HCT116 (cell line): ENCODE measurements at regions not wholly inside any gene's neighbourhood (a gene's known extent, or its start where the extent isn't known, plus 50 kb on each side); places are given as distances from the start of the nearest gene placed in this dataset.
A peak's percentile ranks its signal among the peaks of the same experiment; 100 is the strongest.

Source experiments
- ATAC-seq: fragments of 200-7000 bp; cut with Tn5 transposase; 2 replicates; pipeline ENCODE4 v1.9.1; 2020; ENCODE audit warnings: mild to moderate bottlenecking, moderate library complexity
- BruUV-seq: library from RNA; stranded (reverse); fragments of 400-500 nt; replicated peaks from 2 replicates; lab custom pipeline; 2021; lab: Mats Ljungman, UMichigan
- CTCF ChIA-PET: fragments of 300-600 bp; sonication (Branson Sonifier 250); formaldehyde crosslinking; loops from one replicate; lab custom pipeline; 2021; ENCODE audit warnings: antibody characterized with exemption; lab: Charles Lee
- POLR2A ChIA-PET: fragments of 300-600, 350-600 bp; sonication (Branson Sonifier 250); formaldehyde crosslinking; loops from one replicate; lab custom pipeline; 2021; ENCODE audit warnings: antibody characterized with exemption; lab: Charles Lee
- RAD21 ChIA-PET, 2 experiments: fragments of 300-600 bp; sonication (Branson Sonifier 250); formaldehyde crosslinking; loops; one replicate each; lab custom pipeline; 2023; ENCODE audit warnings: low total read pairs in 2 of 2; ENCODE audit not compliant: uncharacterized antibody in 2 of 2, unreplicated experiment in 2 of 2, low non-redundant PET in 1 of 2; lab: Charles Lee
- DNase-seq: peaks from one replicate; pipeline ENCODE4 v3.0.0-alpha.2; 2010; ENCODE audit warnings: low read depth, low spot score
- H2AFZ ChIP-seq: fragments of 200-600 bp; shearing (Covaris generic), sonication (generic); 2 replicates; pipeline ENCODE4 v1.6.1; 2017; ENCODE audit warnings: low read depth, mixed run types, mixed read lengths, antibody characterized with exemption, low read length; ENCODE audit not compliant: poor library complexity, severe bottlenecking
- H3K27ac ChIP-seq: 2 replicates; pipeline ENCODE4 v1.5.1; 2012; ENCODE audit warnings: low read depth, low read length
- H3K27me3 ChIP-seq: fragments of 200-600 bp; sonication (generic); 2 replicates; pipeline ENCODE4 v1.6.1; 2016; ENCODE audit warnings: mixed run types, low read length, mixed read lengths; ENCODE audit not compliant: insufficient read depth
- H3K36me3 ChIP-seq, 2 experiments: fragments of 200-500 bp in 1 of 2; fragments of 200-600 bp in 1 of 2; sonication (Bioruptor generic) in 1 of 2; sonication (generic) in 1 of 2; 2 replicates each; pipeline versions ENCODE4 v1.5.1 to v1.6.1; 2014 to 2016; ENCODE audit warnings: low read length in 2 of 2, inconsistent platforms in 1 of 2, mixed read lengths in 1 of 2, mixed run types in 1 of 2; ENCODE audit not compliant: insufficient read depth in 2 of 2, control insufficient read depth in 1 of 2
- H3K4me1 ChIP-seq, 2 experiments: fragments of 200-600 bp in 1 of 2; sonication (generic) in 1 of 2; 2 replicates each; pipeline versions ENCODE4 v1.5.1 to v1.6.1; 2012 to 2017; ENCODE audit warnings: low read length in 2 of 2, inconsistent platforms in 1 of 2, mild to moderate bottlenecking in 1 of 2, mixed read lengths in 1 of 2, mixed run types in 1 of 2, moderate library complexity in 1 of 2; ENCODE audit not compliant: insufficient read depth in 2 of 2, control insufficient read depth in 1 of 2
- H3K4me2 ChIP-seq: fragments of 200-600 bp; sonication (generic); 2 replicates; pipeline ENCODE4 v1.6.1; 2017; ENCODE audit warnings: mixed run types, low read length, mixed read lengths
- H3K4me3 ChIP-seq, 2 experiments: fragments of 200-600 bp in 1 of 2; sonication (generic) in 1 of 2; replicated peaks in 1 of 2; 2 replicates each; pipeline ENCODE4 v1.5.1; 2011 to 2016; ENCODE audit warnings: low read length in 2 of 2, control low read depth in 1 of 2, low read depth in 1 of 2, mild to moderate bottlenecking in 1 of 2, mixed read lengths in 1 of 2, mixed run types in 1 of 2
- H3K79me2 ChIP-seq: fragments of 200-600 bp; sonication (generic); 2 replicates; pipeline ENCODE4 v1.6.1; 2017; ENCODE audit warnings: mild to moderate bottlenecking, mixed run types, low read length, moderate library complexity, mixed read lengths; ENCODE audit not compliant: insufficient read depth
- H3K9ac ChIP-seq: fragments of 200-600 bp; sonication (generic); 2 replicates; pipeline ENCODE4 v1.6.1; 2016; ENCODE audit warnings: low read length, mixed read lengths
- H3K9me2 ChIP-seq: fragments of 200-600 bp; sonication (generic), shearing (Covaris generic); 2 replicates; pipeline ENCODE4 v1.6.1; 2017; ENCODE audit warnings: mixed run types, mild to moderate bottlenecking, moderate library complexity; ENCODE audit not compliant: insufficient read depth
- H3K9me3 ChIP-seq, 2 experiments: fragments of 200-500 bp in 1 of 2; fragments of 200-600 bp in 1 of 2; sonication (Bioruptor generic) in 1 of 2; sonication (generic) in 1 of 2; 2 replicates each; pipeline ENCODE4 v1.6.1; 2014 to 2017; ENCODE audit warnings: low read length in 2 of 2, mixed read lengths in 2 of 2, inconsistent platforms in 1 of 2, low read depth in 1 of 2, mild to moderate bottlenecking in 1 of 2, mixed run types in 1 of 2, moderate library complexity in 1 of 2; ENCODE audit not compliant: control insufficient read depth in 1 of 2, insufficient read depth in 1 of 2
- H4K20me1 ChIP-seq: fragments of 200-600 bp; sonication (generic), shearing (Covaris generic); 2 replicates; pipeline ENCODE4 v1.6.1; 2017; ENCODE audit warnings: mixed run types, mild to moderate bottlenecking, moderate library complexity; ENCODE audit not compliant: insufficient read depth
- ATF3 ChIP-seq: IDR thresholded peaks from 2 replicates; pipeline ENCODE4 v1.6.1; 2012
- CBX3 ChIP-seq: IDR thresholded peaks from 2 replicates; pipeline ENCODE4 v1.6.1; 2012; ENCODE audit warnings: low read depth
- CEBPB ChIP-seq: IDR thresholded peaks from 2 replicates; pipeline ENCODE4 v1.6.1; 2012; ENCODE audit warnings: low read depth
- EGR1 ChIP-seq: IDR thresholded peaks from 2 replicates; pipeline ENCODE4 v1.6.1; 2012; ENCODE audit warnings: low read depth
- ELF1 ChIP-seq: IDR thresholded peaks from 2 replicates; pipeline ENCODE4 v1.6.1; 2012; ENCODE audit warnings: low read depth, borderline replicate concordance
- EZH2 ChIP-seq: fragments of 200-600 bp; sonication (generic); IDR thresholded peaks from 2 replicates; pipeline ENCODE4 v1.6.1; 2017; ENCODE audit warnings: antibody characterized with exemption, mixed run types
- FOSL1 ChIP-seq: IDR thresholded peaks from 2 replicates; pipeline ENCODE4 v1.6.1; 2012; ENCODE audit warnings: low read depth
- MAX ChIP-seq: IDR thresholded peaks from 2 replicates; pipeline ENCODE4 v1.6.1; 2012
- SIN3A ChIP-seq: IDR thresholded peaks from 2 replicates; pipeline ENCODE4 v1.6.1; 2012; ENCODE audit warnings: low read depth
- SP1 ChIP-seq: IDR thresholded peaks from 2 replicates; pipeline ENCODE4 v1.6.1; 2012; ENCODE audit warnings: low read depth
- TCF7L2 ChIP-seq: IDR thresholded peaks from 2 replicates; pipeline ENCODE4 v1.7.0; 2011; ENCODE audit warnings: borderline replicate concordance, inconsistent platforms; ENCODE audit not compliant: insufficient read depth, insufficient read length; ENCODE audit errors: extremely low read depth
- YY1 ChIP-seq: IDR thresholded peaks from 2 replicates; pipeline ENCODE4 v1.6.1; 2011; ENCODE audit warnings: low read length, low read depth, moderate library complexity, mild to moderate bottlenecking; ENCODE audit not compliant: insufficient replicate concordance; ENCODE audit errors: extremely low read depth
- ZFX ChIP-seq: fragments of 450-650 bp; IDR thresholded peaks from 2 replicates; pipeline ENCODE4 v1.6.1; 2017
- ZNF274 ChIP-seq: fragments of 200-500 bp; sonication (Bioruptor generic); IDR thresholded peaks from 2 replicates; pipeline ENCODE4 v1.6.1; 2014; ENCODE audit warnings: mild to moderate bottlenecking, low read depth, low read length, inconsistent platforms
- intact Hi-C: fragments of 100-400 bp; cut with micrococcal nuclease; formaldehyde crosslinking; loops from 2 replicates; pipeline ENCODE4 v1.10.0; 2022
- TF ChIP-seq, protein P1 (sequence below): IDR thresholded peaks from 2 replicates; pipeline ENCODE4 v1.6.1; 2012; ENCODE audit warnings: low read depth
- TF ChIP-seq, protein P2 (sequence below): IDR thresholded peaks from 2 replicates; pipeline ENCODE4 v1.6.1; 2011; ENCODE audit warnings: mild to moderate bottlenecking, low read length, moderate library complexity; ENCODE audit not compliant: insufficient replicate concordance; ENCODE audit errors: extremely low read depth

DNA sequence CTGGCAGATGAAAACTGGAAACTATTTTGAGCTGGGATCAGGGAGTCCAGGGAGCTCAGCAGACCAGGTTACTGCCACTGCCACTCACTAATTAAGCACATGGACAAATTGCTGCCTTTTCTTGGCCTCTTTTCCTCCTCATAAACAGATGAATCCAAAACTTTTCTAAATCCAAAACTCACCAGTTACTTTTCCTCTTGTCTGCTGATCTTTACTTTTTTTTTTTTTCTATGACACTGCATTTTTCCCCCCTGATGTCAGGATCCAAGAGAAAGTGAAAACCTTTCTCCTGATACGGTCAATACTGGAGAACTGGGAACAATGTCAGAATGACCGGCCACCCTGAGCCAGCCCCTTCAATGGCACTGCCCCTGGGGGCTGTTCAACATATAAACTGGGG, 405.8 kb downstream of the DUSP10 start:
- ChIA-PET POLR2A (no interaction called here), CTCF (no interaction called here), RAD21 (no interaction called here)
- Histone ChIP-seq H3K27ac (no peak overlapping the region), H3K9ac (no peak overlapping the region), H3K79me2 (no peaks in the 10 kb centered on the region), H4K20me1 (no peaks in the 10 kb centered on the region), H3K36me3 (no peaks in the 10 kb centered on the region), H3K27me3 (no peaks in the 10 kb centered on the region), H3K4me2 (peak overlapping the region; percentile 47; the same call in 1 of the 2 replicates), H3K4me1 (peaks cover 5 to 15% of the 10 kb centered on the region in 2 experiments; a peak in 3 of 4 replicates), H3K4me3 (no peak overlapping the region), H3K9me3 (no peaks in the 10 kb centered on the region), H2AFZ (no peak overlapping the region), H3K9me2 (no peaks in the 10 kb centered on the region; the same call in 1 of the 2 replicates)
- no TSS peak for BruUV-seq
- DNase-seq = no peak
- intact Hi-C loops = no loop called here
- TF ChIP-seq ZFX = no peak
- no peak for TF ChIP-seq CEBPB
- TF ChIP-seq YY1 = no peak
- no peak for TF ChIP-seq ELF1
- TF ChIP-seq SIN3A = no peak
- no peak for TF ChIP-seq EGR1
- no peak for TF ChIP-seq MAX
- TF ChIP-seq TCF7L2 = no peak
- TF ChIP-seq ZNF274 = no peak
- no peak for ATAC-seq

DNA sequence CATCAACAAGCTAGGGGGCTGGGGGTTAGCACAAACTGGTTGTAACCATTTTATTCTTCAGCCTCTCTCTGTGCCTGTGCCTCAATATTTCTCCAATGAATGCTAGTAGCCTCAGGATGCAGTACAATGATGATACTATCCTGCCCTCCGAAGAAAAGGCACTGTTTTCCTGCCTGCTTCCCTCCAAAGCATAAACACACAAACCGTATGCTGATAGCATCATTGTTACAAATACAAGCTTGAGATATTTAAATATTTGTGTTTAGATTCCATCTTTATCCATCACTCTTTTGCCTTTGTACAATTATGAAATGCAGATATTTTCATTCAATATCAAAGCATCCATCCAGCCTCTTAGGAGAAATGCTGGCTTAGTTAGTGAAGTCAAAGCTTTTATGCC, 404.8 kb downstream of the DUSP10 start:
- H3K36me3 ChIP-seq = no peaks in the 10 kb centered on the region
- H3K79me2 ChIP-seq = no peaks in the 10 kb centered on the region
- H3K9ac ChIP-seq = no peak overlapping the region
- CTCF ChIA-PET = no interaction called here
- H3K4me1 ChIP-seq = peaks cover 5 to 15% of the 10 kb centered on the region in 2 experiments; a peak in 3 of 4 replicates
- BruUV-seq = no TSS peak
- ATAC-seq (no peak), DNase-seq (no peak)
- RAD21 ChIA-PET = no interaction called here
- H2AFZ ChIP-seq = no peak overlapping the region
- no peak overlapping the region for H3K27ac ChIP-seq
- no peak overlapping the region for H3K4me3 ChIP-seq
- POLR2A ChIA-PET = no interaction called here
- intact Hi-C loops = no loop called here
- H3K9me3 ChIP-seq = no peaks in the 10 kb centered on the region
- H3K4me2 ChIP-seq = no peak overlapping the region
- no peaks in the 10 kb centered on the region for H4K20me1 ChIP-seq
- no peaks in the 10 kb centered on the region for H3K27me3 ChIP-seq
- H3K9me2 ChIP-seq = no peaks in the 10 kb centered on the region; the same call in 1 of the 2 replicates
- TF ChIP-seq TCF7L2 (no peak), EZH2 (no peak), ELF1 (no peak), CBX3 (no peak), SIN3A (no peak), FOSL1 (no peak), SP1 (no peak), ATF3 (no peak), EGR1 (no peak)
- TF ChIP-seq, protein P1, sequence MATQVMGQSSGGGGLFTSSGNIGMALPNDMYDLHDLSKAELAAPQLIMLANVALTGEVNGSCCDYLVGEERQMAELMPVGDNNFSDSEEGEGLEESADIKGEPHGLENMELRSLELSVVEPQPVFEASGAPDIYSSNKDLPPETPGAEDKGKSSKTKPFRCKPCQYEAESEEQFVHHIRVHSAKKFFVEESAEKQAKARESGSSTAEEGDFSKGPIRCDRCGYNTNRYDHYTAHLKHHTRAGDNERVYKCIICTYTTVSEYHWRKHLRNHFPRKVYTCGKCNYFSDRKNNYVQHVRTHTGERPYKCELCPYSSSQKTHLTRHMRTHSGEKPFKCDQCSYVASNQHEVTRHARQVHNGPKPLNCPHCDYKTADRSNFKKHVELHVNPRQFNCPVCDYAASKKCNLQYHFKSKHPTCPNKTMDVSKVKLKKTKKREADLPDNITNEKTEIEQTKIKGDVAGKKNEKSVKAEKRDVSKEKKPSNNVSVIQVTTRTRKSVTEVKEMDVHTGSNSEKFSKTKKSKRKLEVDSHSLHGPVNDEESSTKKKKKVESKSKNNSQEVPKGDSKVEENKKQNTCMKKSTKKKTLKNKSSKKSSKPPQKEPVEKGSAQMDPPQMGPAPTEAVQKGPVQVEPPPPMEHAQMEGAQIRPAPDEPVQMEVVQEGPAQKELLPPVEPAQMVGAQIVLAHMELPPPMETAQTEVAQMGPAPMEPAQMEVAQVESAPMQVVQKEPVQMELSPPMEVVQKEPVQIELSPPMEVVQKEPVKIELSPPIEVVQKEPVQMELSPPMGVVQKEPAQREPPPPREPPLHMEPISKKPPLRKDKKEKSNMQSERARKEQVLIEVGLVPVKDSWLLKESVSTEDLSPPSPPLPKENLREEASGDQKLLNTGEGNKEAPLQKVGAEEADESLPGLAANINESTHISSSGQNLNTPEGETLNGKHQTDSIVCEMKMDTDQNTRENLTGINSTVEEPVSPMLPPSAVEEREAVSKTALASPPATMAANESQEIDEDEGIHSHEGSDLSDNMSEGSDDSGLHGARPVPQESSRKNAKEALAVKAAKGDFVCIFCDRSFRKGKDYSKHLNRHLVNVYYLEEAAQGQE = no peak
- TF ChIP-seq, protein P2, sequence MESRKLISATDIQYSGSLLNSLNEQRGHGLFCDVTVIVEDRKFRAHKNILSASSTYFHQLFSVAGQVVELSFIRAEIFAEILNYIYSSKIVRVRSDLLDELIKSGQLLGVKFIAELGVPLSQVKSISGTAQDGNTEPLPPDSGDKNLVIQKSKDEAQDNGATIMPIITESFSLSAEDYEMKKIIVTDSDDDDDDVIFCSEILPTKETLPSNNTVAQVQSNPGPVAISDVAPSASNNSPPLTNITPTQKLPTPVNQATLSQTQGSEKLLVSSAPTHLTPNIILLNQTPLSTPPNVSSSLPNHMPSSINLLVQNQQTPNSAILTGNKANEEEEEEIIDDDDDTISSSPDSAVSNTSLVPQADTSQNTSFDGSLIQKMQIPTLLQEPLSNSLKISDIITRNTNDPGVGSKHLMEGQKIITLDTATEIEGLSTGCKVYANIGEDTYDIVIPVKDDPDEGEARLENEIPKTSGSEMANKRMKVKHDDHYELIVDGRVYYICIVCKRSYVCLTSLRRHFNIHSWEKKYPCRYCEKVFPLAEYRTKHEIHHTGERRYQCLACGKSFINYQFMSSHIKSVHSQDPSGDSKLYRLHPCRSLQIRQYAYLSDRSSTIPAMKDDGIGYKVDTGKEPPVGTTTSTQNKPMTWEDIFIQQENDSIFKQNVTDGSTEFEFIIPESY = no peak
